Motor neuron (in vitro differentiated cells): ENCODE measurements at regions not wholly inside any gene's neighbourhood (a gene's known extent, or its start where the extent isn't known, plus 50 kb on each side); places are given as distances from the start of the nearest gene placed in this dataset.
"Not testable (repeated sequence)": the region's sequence is repeated elsewhere in the genome, so short reads cannot be mapped to it uniquely, and the experiment has no call there.

Experiments used
- ATAC-seq, 8 experiments: fragments of 200-7000 bp; cut with Tn5 transposase; replicated peaks in 6 of 8; 2 replicates each; pipeline ENCODE4 v1.8.0; 2021; ENCODE audit warnings: mild to moderate bottlenecking in 8 of 8, moderate library complexity in 8 of 8
- H3K27ac ChIP-seq, 2 donors: fragments of 250-450 bp; sonication (Bioruptor Pico); 2 replicates each; pipeline ENCODE4 v1.9.0; 2021; ENCODE audit warnings: antibody characterized with exemption in 2 of 2, mild to moderate bottlenecking in 2 of 2, moderate library complexity in 1 of 2
- H3K4me1 ChIP-seq, 2 donors: fragments of 250-450 bp; sonication (Bioruptor Pico); replicated peaks in 1 of 2; 2 replicates each; pipeline ENCODE4 v1.6.1; 2021; ENCODE audit warnings: antibody characterized with exemption in 2 of 2, mild to moderate bottlenecking in 2 of 2, moderate library complexity in 1 of 2
- H3K4me3 ChIP-seq, 5 donors: fragments of 250-450 bp; sonication (Bioruptor Pico); 2 replicates each; pipeline ENCODE4 v1.9.0; 2021; ENCODE audit warnings: antibody characterized with exemption in 5 of 5, mild to moderate bottlenecking in 5 of 5, moderate library complexity in 4 of 5
- WGBS, 10 experiments: fragments of 450-650 bp; shearing (Covaris generic); methylation state at CpG; one replicate each; pipeline ENCODE4 v1.0.0; 2022; 5-methylcytosine and 5-hydroxymethylcytosine counted together
- in situ Hi-C, 9 experiments: fragments of 400-800 bp; cut with MboI; loops; one replicate each; pipeline ENCODE4 v1.15.0; 2021; ENCODE audit warnings: low sequenced_read_pairs in 9 of 9, low pct_unique_long_range_greater_than_20kb in 2 of 9; ENCODE audit not compliant: unreplicated experiment in 9 of 9

DNA sequence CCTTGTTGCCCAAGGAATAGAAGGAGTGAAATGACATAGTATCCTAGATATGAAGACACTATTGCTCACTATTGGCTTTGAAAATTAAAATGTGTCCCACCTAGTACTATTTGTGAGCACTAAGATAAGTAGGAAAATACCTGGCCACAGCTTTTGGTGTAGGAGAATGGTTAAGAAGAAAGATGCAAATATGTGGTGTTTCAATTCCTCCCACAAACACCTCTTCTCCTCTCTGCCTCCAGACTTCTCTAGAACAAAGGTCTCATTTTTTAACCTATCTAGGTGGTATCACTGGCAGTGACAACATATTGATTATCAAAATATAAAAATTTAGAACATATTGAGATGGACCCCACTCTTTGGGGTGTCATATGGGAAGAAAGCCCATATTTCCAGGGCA is 929.9 kb upstream of the FANCL start:
- Histone ChIP-seq H3K27ac (no peak overlapping the region), H3K4me3 (no peak overlapping the region), H3K4me1 (peaks cover 10 to 17% of the 10 kb centered on the region in 2 donors)
- no peak for ATAC-seq
- in situ Hi-C loops = no loop called here

DNA sequence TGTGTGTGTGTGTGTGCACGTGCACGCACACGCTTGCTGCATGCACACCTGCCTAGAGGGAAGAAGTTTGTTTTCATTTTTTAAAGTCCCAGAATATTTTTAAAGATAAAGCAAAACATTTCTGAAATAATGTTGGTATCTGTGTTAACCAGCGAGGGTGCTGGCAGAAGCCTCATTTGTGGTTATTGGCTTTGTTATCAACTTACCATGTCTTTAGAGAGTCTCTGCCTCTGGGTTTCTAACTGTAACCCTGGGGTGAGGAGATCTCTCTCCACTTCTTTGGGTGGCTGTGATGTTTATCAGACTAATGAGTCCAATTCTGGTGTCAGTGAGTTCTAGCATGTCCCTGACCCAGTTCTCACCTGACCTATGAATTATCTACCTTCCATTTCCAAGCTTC is 927.6 kb upstream of the FANCL start:
- no peak for ATAC-seq

DNA sequence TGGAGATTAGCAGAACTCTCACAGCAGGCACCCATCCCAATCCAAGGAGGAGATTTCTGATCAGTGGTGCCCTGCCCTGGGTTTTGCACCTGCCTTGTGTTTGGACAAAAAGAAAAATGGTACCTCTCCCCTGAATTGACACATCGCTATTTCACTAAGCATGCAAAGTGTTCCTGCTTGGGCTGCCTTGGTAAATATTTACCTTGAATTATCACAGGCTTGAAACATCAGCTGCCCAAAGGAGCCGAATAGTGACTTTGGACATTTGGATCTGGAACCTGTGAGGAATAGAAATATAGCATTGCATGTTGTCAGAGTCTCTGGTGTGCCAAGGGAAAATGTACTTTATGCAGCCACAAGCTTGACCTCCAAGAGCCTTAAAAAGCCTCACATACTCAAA is 926.4 kb upstream of the FANCL start:
- Histone ChIP-seq H3K27ac (no peak overlapping the region), H3K4me3 (no peak overlapping the region), H3K4me1 (peaks cover 0 to 7% of the 10 kb centered on the region in 2 donors)
- ATAC-seq = peak in 2 of 8 experiments; percentile 22 to 35
- 0 to 100% (median 71%) methylated on average over 1 to 2 of the region's 2 CpGs; no CpG with 5 or more reads in 5 of the 10 experiments for WGBS, 10 experiments
- in situ Hi-C loops = no loop called here

More for the DNA sequence above, 927.6 kb upstream of the FANCL start:
- H3K4me3 ChIP-seq = no peak overlapping the region
- peaks cover 0 to 7% of the 10 kb centered on the region in 2 donors for H3K4me1 ChIP-seq
- H3K27ac ChIP-seq = no peak overlapping the region
- 8 to 100% (median 100%) methylated on average over 1 to 4 of the region's 4 CpGs; no CpG with 5 or more reads in 3 of the 10 experiments for WGBS, 10 experiments
- in situ Hi-C loops = no loop called here

DNA sequence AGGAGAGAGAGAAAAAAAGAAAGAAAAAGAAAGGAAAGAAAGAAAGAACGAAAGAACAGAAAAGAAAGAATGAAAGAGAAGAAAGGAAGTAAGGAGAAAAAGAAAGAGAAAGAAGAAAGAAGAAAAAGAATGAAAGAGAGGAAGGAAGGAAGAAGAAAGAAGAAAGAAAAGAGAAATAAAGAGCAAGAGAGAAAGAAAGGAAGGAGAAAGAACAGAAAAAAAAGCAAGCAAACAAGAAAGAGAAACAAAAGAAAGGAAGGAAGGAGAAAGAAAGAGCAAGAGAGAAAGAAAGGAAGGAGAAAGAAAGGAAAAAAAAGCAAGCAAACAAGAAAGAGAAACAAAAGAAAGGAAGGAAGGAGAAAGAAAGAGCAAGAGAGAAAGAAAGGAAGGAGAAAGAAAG is 916.8 kb upstream of the FANCL start:
- H3K27ac ChIP-seq, ATAC-seq, in situ Hi-C loops, H3K4me1 ChIP-seq, H3K4me3 ChIP-seq: not testable (repeated sequence)
- WGBS, 10 experiments = 5 to 93% (median 64%) methylated on average over 1 of the region's 1 CpG; no CpG with 5 or more reads in 1 of the 10 experiments

DNA sequence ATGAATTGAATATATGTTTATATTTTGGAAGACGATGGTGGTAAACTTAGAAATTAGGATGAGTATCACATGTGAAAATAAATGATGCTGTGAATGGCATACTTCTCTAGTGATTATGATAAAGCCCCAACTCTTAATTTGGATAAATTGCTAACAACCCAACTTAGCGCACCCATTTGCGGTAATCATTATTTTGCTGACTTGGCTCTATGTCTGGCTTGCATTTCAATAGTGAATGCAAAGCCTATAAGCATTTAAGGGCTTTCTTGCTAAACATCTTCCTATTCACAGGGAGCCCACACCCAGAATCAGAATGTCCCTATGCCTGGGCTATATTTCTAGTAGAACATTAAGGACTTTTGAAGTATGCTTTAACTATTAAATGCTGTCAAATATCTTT is 910.7 kb upstream of the FANCL start:
- no peak overlapping the region for H3K4me3 ChIP-seq
- no peak overlapping the region for H3K27ac ChIP-seq
- no peak for ATAC-seq
- in situ Hi-C loops = no loop called here
- no peaks in the 10 kb centered on the region for H3K4me1 ChIP-seq
- whole genome bisulfite sequencing, 10 experiments = 45 to 100% (median 96%) methylated on average over 1 to 3 of the region's 3 CpGs; no CpG with 5 or more reads in 1 of the 10 experiments

DNA sequence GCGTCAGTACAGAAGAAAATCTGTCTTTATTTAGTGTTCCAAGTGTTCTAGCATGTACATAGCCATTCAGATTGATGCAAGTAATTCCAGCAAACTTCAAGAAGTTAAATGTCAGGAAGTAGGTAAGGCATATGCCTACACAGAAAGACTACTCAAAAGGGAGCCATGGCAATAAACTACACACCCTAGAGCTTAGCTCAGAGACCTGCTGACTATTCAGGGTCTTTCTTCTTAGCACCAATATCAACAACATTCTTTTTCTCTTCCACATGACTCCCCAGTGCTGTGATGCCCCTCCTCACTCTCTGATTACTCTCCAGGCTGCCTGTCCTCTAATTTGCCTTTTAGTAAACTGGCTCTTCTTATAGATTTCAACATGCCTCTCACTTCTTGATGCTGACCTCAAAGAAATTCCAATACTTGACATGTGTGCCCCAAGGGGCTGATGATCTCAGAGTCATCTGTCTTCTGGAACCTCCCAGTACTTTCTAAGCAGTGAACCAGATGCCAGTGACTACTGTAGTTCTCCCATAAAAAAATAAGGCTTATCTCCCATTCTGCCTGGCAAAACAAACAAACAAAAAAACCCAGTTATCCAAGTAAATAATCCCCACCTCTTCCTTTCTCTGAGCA is 909.2 kb upstream of the FANCL start:
- ATAC-seq = peak in 7 of 8 experiments; percentile 49 to 97 (median 68)
- Histone ChIP-seq H3K27ac (no peak overlapping the region), H3K4me3 (no peak overlapping the region), H3K4me1 (peaks cover 0 to under 1% of the 10 kb centered on the region in 2 donors)
- in situ Hi-C loops = no loop called here
- 0 to 100% (median 74%) methylated on average over 1 of the region's 1 CpG; no CpG with 5 or more reads in 2 of the 10 experiments for WGBS, 10 experiments

DNA sequence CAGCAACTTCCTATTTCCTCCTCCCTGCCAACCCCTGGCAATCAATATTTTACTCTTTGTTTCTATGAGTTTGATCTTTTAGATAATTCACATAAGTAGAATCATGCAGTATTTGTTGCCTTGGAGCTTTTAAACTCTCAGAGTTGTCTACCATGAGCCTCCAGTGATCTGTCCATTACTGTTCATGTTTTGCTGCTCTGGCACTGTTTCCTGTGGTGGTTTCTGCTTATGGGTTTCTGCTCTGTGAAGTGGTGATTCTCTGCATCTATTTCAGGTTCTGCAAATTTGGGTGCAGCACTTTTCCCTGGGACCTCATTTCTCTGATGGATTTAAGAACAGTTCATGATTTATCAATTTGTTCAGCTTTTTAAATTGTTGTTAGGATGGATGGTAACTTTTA is 908.1 kb upstream of the FANCL start:
- Histone ChIP-seq H3K4me3 (no peak overlapping the region), H3K27ac (no peak overlapping the region), H3K4me1 (peaks cover 9 to 11% of the 10 kb centered on the region in 2 donors)
- no peak for ATAC-seq
- in situ Hi-C loops = no loop called here

DNA sequence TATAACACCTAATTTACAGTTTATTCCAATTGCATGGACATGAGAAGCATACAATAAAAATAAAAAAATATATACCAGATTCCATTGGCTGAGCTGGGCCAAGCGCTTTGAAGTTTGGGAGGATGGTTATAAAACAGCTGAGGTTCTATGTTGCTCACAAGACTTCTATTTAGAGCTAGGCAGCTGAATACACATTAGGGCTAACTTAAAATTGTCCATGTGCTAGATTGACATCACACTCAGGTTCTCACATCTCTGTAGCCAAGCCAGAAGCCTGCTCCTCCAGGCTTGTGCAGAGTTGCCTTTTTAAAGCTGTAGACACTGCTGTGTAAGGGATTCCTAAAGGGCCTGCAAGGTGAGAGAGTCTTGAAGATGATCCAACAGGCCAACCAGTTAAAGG is 871.1 kb upstream of the FANCL start:
- in situ Hi-C loops = no loop called here
- H3K4me3 ChIP-seq = no peak overlapping the region
- no peak overlapping the region for H3K27ac ChIP-seq
- WGBS, 10 experiments = 43 to 100% (median 100%) methylated on average over 1 of the region's 1 CpG; no CpG with 5 or more reads in 4 of the 10 experiments
- ATAC-seq = no peak
- no peaks in the 10 kb centered on the region for H3K4me1 ChIP-seq

DNA sequence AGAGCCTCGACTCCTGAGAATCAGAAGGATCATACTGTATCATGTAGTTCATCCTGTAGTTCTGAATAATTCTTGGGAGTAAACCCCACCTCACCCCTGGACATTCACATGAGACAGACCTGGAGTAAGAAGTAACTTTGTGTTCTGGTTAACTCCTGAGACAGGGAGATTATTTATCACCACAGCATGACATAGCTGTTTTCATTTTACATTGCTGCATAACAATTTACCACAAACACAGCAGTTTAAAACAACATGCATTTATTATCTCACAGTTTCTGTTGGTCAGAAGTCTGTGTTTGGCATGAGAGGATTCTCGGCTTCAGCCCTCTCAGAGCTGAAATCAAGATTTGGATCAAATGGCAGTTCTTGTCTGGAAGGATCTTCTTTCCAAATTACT is 855.8 kb upstream of the FANCL start:
- H3K27ac ChIP-seq = no peak overlapping the region
- H3K4me1 ChIP-seq = no peaks in the 10 kb centered on the region
- in situ Hi-C loops = no loop called here
- WGBS, 10 experiments = 0 to 100% (median 66%) methylated on average over 1 to 2 of the region's 2 CpGs
- no peak overlapping the region for H3K4me3 ChIP-seq
- peak in 1 of 8 experiments; percentile 41 for ATAC-seq

DNA sequence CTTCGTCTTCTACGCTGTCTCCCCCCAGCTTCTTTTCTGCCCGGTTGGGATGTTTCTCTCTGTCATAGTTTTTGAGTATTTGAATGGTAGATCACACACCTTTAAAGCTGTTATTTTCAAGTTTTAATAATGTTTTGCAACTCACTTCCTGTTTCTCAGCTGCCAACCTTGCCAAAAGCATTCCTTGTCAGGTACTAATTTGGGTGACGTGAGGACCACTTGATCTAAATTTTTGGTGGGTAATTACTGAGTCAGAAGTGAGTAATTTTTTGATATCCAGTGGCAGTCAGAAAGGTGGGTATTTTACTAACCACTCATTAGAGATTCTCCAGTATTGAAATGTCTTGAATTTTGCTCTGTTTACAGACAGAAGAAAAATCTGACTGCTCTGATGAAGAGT is 852.4 kb upstream of the FANCL start:
- in situ Hi-C loops = no loop called here
- Histone ChIP-seq H3K4me1 (no peaks in the 10 kb centered on the region), H3K27ac (no peak overlapping the region), H3K4me3 (no peak overlapping the region)
- no peak for ATAC-seq
- WGBS, 10 experiments = 0 to 100% (median 85%) methylated on average over 1 to 4 of the region's 4 CpGs; no CpG with 5 or more reads in 3 of the 10 experiments

DNA sequence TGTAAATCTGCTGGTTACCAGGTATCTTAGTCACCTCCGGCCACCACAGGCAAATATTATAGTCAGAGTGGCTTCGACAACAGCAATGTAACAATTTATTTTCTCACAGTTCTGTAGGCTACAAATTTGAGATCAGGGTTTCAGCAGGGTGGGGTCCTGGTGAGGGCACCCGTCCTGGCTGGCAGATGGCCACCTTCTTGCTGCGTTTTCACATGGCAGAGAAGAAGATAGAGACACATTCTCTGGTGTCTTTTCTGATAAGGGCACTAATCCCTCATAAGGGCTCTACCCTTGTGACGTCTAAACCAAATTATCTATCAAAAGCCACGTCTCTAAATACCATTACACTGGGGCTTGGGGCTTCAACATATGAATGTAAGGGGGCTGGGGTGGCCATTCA is 843.2 kb upstream of the FANCL start:
- no peak for ATAC-seq
- no peaks in the 10 kb centered on the region for H3K4me1 ChIP-seq
- 0 to 70% (median 34%) methylated on average over 2 to 4 of the region's 6 CpGs; no CpG with 5 or more reads in 4 of the 10 experiments for WGBS, 10 experiments
- in situ Hi-C loops = no loop called here
- no peak overlapping the region for H3K27ac ChIP-seq
- no peak overlapping the region for H3K4me3 ChIP-seq

DNA sequence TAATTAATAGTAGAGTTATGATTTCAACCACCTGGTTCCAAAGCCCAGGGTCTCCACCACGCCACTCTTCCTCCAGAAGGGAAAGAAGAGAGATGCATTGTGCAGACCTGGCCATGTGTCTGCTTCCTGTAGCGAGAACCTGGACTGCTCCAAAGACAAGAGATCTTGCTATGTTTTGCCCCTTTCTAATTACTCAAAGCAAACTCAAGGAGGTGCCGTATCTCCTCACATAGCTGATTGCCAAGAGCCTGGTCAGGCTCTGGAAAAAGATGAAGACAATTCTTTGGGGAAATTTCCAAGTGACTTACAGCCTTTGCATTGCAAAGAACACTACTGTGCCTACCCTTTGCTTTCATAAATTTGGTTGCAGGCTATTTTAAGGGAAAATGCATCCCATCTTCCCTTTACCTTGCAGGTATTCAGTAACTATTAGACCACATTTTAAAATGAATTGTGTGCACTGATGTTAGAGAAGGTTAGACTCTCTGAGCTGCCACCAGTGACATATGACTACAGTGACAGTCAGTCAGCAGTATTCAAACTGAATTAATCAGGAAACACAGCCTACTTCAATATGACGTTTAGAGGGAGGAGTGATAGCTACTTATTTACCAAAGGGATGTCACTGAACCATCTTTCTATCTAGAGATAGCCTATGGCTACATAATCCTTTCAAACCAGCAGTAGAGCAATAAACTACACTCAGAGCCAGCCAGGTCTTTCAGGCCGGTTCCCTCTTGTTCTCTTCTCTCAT is 842.1 kb upstream of the FANCL start:
- ATAC-seq = peak in 7 of 8 experiments; percentile 13 to 74 (median 68)
- H3K4me1 ChIP-seq = peaks cover 5 to 10% of the 10 kb centered on the region in 2 donors
- no peak overlapping the region for H3K4me3 ChIP-seq
- in situ Hi-C loops = no loop called here
- 4 to 100% (median 69%) methylated on average over 2 to 5 of the region's 5 CpGs; no CpG with 5 or more reads in 2 of the 10 experiments for WGBS, 10 experiments
- H3K27ac ChIP-seq = no peak overlapping the region

DNA sequence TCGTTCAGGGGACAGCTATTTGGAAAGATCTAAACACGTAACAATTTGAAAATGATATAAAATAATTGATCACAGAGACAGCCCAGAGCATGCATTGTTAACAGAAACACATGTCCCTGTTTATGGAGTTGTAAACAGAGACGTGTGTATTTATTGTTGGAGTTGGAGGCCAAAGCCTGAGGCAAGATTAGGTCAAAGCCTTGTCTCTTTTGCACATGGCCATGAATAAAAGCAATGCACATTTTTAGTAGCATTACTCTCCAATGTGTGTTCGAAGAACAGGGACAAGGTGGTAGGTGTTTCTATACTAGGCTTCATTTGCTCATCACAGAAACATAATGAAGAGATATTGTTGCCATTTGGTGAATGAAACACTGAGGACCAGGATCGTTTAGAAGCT is 841.5 kb upstream of the FANCL start:
- WGBS, 10 experiments = 0 to 94% (median 88%) methylated on average over 1 to 5 of the region's 5 CpGs; no CpG with 5 or more reads in 6 of the 10 experiments
- peak in 3 of 8 experiments; percentile 32 to 77 (median 64) for ATAC-seq
- no peak overlapping the region for H3K4me3 ChIP-seq
- H3K4me1 ChIP-seq = peaks cover 8 to 16% of the 10 kb centered on the region in 2 donors
- H3K27ac ChIP-seq = no peak overlapping the region
- in situ Hi-C loops = no loop called here
